SJSA1 (cell line): ENCODE measurements at regions not wholly inside any gene's neighbourhood (a gene's known extent, or its start where the extent isn't known, plus 50 kb on each side); places are given as distances from the start of the nearest gene placed in this dataset.

Experiments used
- DNase-seq, 2 experiments: peaks; one replicate each; pipeline ENCODE4 v3.0.0-alpha.2; 2015 to 2020; ENCODE audit warnings: low spot score in 2 of 2, low read depth in 1 of 2
- H3K27ac ChIP-seq: fragments of 250-450 bp; sonication (Bioruptor Pico); 2 replicates; pipeline ENCODE4 v1.5.1; 2020; ENCODE audit warnings: mild to moderate bottlenecking, moderate library complexity
- H3K27me3 ChIP-seq: fragments of 250-450 bp; sonication (Bioruptor Pico); replicated peaks from 2 replicates; pipeline ENCODE4 v1.5.1; 2020; ENCODE audit warnings: mild to moderate bottlenecking, moderate library complexity
- H3K36me3 ChIP-seq: fragments of 250-450 bp; sonication (Bioruptor Pico); 2 replicates; pipeline ENCODE4 v1.5.1; 2020; ENCODE audit warnings: mild to moderate bottlenecking
- H3K4me1 ChIP-seq: fragments of 250-450 bp; sonication (Bioruptor Pico); replicated peaks from 2 replicates; pipeline ENCODE4 v1.6.1; 2021; ENCODE audit warnings: mild to moderate bottlenecking
- H3K4me3 ChIP-seq: fragments of 250-450 bp; sonication (Bioruptor Pico); 2 replicates; pipeline ENCODE4 v1.5.1; 2020; ENCODE audit warnings: mild to moderate bottlenecking
- H3K9me3 ChIP-seq: fragments of 250-450 bp; sonication (Bioruptor Pico); replicated peaks from 2 replicates; pipeline ENCODE4 v1.5.1; 2020; ENCODE audit warnings: mild to moderate bottlenecking

GRCh38 chr5:106739127-106739526 lies 931.6 kb downstream of the EFNA5 start:
- Histone ChIP-seq H3K4me3 (no peak overlapping the region), H3K36me3 (no peaks in the 10 kb centered on the region), H3K27me3 (no peaks in the 10 kb centered on the region), H3K4me1 (no peaks in the 10 kb centered on the region), H3K9me3 (no peaks in the 10 kb centered on the region; the same call in 1 of the 2 replicates), H3K27ac (no peak overlapping the region)
- DNase-seq = no peak

DNA sequence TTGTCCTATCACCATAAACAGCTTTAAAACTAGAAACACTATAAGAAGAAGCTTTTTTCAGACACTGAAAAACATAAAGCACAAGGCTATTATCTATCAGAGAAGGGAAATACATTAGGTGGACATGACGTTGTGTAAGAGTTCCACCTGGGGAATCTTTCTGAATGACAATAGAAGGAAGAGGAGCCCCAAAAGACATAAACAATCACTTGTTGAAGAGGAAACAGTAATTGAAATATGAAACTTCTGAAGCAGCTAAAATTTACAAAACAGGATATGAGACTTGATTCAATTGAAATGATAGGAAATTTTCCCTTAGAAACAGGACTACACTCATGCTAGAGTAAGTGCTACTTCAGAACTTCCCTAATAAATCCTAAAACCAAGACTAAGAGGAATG lies 933.6 kb downstream of the EFNA5 start:
- H3K9me3 ChIP-seq = peaks cover 6% of the 10 kb centered on the region
- no peak overlapping the region for H3K27ac ChIP-seq
- no peak overlapping the region for H3K4me3 ChIP-seq
- H3K4me1 ChIP-seq = no peaks in the 10 kb centered on the region
- no peaks in the 10 kb centered on the region for H3K36me3 ChIP-seq
- H3K27me3 ChIP-seq = no peaks in the 10 kb centered on the region
- DNase-seq = no peak

DNA sequence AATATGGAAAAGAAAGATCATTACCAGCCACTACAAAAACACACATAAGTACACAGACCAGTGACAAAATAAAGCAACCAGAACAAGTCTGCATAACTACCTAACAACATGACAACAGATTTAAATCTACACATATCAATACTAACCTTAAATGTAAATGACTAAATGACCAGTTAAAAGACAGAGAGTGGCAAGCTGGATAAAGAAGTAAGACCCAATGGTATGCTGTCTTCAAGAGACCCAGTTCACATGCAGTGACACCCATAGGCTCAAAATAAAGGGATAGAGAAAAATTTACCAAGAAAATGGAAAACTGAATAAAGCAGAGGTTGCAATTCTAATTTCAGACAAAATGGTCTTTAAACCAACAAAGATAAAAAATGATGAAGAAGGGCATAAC lies 938.1 kb downstream of the EFNA5 start:
- Histone ChIP-seq H3K27me3 (no peaks in the 10 kb centered on the region), H3K27ac (no peak overlapping the region), H3K4me1 (no peaks in the 10 kb centered on the region), H3K4me3 (no peak overlapping the region), H3K9me3 (peaks cover 17% of the 10 kb centered on the region), H3K36me3 (no peaks in the 10 kb centered on the region)
- no peak for DNase-seq

DNA sequence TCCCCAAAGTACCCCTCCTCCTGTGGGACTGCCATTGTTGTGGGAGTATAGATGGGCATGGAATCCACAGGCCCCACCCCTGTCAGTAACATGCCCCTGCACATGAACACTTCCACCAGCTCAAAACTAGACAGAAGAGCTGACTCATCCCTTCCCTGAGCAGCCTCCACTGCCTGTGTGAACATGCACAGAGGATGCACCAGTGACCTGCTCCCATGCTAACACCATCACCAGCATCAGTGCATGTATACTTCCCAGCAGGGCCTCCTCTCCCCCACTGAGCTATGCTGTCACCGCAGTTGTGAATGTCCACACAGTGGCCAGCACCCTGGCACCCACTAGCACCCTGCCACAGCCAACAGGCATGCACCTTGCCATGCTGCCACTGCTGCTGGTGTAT lies 939.8 kb downstream of the EFNA5 start:
- no peak for DNase-seq
- no peak overlapping the region for H3K27ac ChIP-seq
- H3K4me1 ChIP-seq = no peaks in the 10 kb centered on the region
- H3K9me3 ChIP-seq = peaks cover 17% of the 10 kb centered on the region
- H3K36me3 ChIP-seq = no peaks in the 10 kb centered on the region
- H3K27me3 ChIP-seq = no peaks in the 10 kb centered on the region
- no peak overlapping the region for H3K4me3 ChIP-seq

DNA sequence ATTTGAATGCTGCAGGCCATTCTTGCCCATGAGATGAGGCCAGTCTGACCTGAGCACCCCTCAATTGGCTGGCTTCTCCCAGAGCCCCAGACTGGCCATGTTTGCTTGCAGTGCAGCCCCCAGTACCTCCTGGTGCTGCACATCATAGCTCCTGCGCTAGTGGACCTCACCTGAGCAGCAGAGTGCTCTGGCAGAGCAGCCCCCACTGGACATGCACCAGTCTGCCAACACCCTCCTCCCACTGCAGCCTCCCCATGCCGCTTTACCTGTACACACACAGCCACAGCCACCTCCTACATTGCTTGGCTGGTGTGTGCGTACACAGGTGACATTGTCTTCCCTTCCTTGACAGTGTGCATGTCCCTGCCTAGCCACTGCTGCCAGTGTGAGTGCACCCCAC lies 940.2 kb downstream of the EFNA5 start:
- no peaks in the 10 kb centered on the region for H3K4me1 ChIP-seq
- no peak overlapping the region for H3K4me3 ChIP-seq
- H3K9me3 ChIP-seq = peaks cover 17% of the 10 kb centered on the region
- DNase-seq = no peak
- H3K27ac ChIP-seq = no peak overlapping the region
- no peaks in the 10 kb centered on the region for H3K36me3 ChIP-seq
- no peaks in the 10 kb centered on the region for H3K27me3 ChIP-seq

- Histone ChIP-seq H3K36me3 (no peaks in the 10 kb centered on the region), H3K4me1 (no peaks in the 10 kb centered on the region), H3K4me3 (no peak overlapping the region), H3K27ac (no peak overlapping the region), H3K27me3 (no peaks in the 10 kb centered on the region), H3K9me3 (peaks cover 13% of the 10 kb centered on the region)
- no peak for DNase-seq
Observed at GRCh38 chr5:106728208-106728607, 942.5 kb downstream of the EFNA5 start.

DNA sequence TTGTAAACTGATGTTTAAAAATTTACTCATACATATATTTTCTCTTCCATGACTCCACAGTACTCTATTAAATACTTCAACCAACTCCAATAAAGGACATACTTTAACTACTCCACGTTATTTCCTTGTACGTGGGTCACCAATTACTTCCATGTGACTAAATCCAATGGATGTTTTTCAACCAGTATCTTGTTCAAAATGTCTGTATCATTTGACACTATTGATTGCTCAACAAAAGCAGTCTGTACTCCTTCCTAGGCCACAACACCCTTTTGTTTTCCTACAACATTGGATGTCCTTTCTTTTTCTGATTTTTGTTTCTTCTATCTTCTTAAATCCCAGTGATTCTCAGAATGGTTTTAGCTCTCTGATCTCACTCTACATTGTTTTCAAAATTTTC lies 943.7 kb downstream of the EFNA5 start:
- Histone ChIP-seq H3K27ac (no peak overlapping the region), H3K36me3 (no peaks in the 10 kb centered on the region), H3K4me3 (no peak overlapping the region), H3K27me3 (no peaks in the 10 kb centered on the region), H3K9me3 (peaks cover 10% of the 10 kb centered on the region), H3K4me1 (no peaks in the 10 kb centered on the region)
- DNase-seq = no peak

DNA sequence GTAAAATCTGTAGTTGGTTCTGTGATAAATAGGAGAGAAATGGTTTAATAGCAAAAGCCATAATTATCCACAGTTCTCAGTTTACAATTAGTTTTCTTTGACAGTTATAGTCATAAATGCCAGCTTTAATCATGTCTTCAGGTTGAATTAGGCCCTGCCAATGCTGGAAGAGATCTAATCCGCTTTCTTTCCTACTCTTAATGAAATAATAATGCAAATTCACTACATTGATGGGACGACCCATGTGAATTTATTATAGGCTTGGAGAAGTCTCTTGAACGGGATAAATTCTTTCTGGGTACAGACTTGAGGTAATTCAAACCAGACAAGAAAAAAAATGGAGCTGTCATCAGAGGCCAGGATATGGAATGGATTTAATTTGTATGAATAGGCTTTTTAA lies 950.4 kb downstream of the EFNA5 start:
- Histone ChIP-seq H3K27ac (no peak overlapping the region), H3K4me1 (no peaks in the 10 kb centered on the region), H3K36me3 (no peaks in the 10 kb centered on the region), H3K27me3 (no peaks in the 10 kb centered on the region), H3K9me3 (no peaks in the 10 kb centered on the region), H3K4me3 (no peak overlapping the region)
- no peak for DNase-seq

GRCh38 chr5:106699796-106700195 lies 970.9 kb downstream of the EFNA5 start:
- no peak for DNase-seq
- no peaks in the 10 kb centered on the region for H3K27me3 ChIP-seq
- H3K36me3 ChIP-seq = no peaks in the 10 kb centered on the region
- H3K27ac ChIP-seq = no peak overlapping the region
- no peaks in the 10 kb centered on the region for H3K4me1 ChIP-seq
- peaks cover 5% of the 10 kb centered on the region; the same call in 1 of the 2 replicates for H3K9me3 ChIP-seq
- no peak overlapping the region for H3K4me3 ChIP-seq

GRCh38 chr5:106699198-106699597 lies 971.5 kb downstream of the EFNA5 start:
- H3K27ac ChIP-seq = no peak overlapping the region
- no peak for DNase-seq
- no peaks in the 10 kb centered on the region for H3K4me1 ChIP-seq
- no peaks in the 10 kb centered on the region for H3K27me3 ChIP-seq
- H3K36me3 ChIP-seq = no peaks in the 10 kb centered on the region
- no peak overlapping the region for H3K4me3 ChIP-seq
- peaks cover 5% of the 10 kb centered on the region; the same call in 1 of the 2 replicates for H3K9me3 ChIP-seq

DNA sequence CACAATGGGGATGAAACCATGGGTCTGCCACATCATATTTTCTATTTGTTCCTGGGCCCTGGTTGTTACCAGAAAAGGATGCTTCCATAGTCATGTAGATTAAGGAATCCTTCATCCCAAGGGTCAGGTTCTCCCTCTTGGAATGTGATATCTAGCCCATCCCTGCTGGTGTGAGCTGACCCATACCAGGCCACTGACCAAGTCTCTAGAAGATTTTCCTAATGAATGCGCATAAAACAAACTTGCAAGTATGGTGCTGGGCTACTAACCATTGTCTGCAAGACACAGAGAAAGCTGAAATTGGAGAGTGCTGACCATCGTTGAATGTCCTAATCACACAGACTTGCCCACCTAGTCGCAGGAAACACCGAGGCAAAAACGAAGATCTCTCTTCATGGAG lies 972.6 kb downstream of the EFNA5 start:
- DNase-seq = no peak
- Histone ChIP-seq H3K9me3 (peaks cover 5% of the 10 kb centered on the region; the same call in 1 of the 2 replicates), H3K4me3 (no peak overlapping the region)

DNA sequence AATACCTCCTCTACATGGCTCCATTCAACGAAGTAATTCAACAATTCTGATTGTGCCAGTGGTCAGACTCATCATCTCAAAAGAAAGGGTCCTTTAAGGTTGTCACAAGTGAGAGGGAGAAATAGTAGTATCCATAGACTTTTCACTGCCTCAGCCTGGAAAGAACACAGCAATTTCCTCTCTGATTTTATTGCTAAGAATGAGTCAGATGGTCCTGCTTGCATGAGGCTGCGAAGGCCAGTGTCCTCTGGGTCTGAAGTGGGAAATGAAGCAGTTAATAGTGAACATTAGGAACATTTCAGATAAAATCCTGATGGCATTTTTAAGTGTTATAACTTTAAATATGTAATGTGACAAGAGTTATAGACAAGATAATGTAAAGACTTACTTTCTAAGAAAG lies 979.0 kb downstream of the EFNA5 start:
- Histone ChIP-seq H3K9me3 (no peaks in the 10 kb centered on the region), H3K27ac (no peak overlapping the region), H3K36me3 (no peaks in the 10 kb centered on the region), H3K4me1 (no peaks in the 10 kb centered on the region), H3K27me3 (no peaks in the 10 kb centered on the region), H3K4me3 (no peak overlapping the region)
- no peak for DNase-seq

More for the DNA sequence above, 972.6 kb downstream of the EFNA5 start:
- H3K27ac ChIP-seq = no peak overlapping the region
- no peaks in the 10 kb centered on the region for H3K4me1 ChIP-seq
- H3K27me3 ChIP-seq = no peaks in the 10 kb centered on the region
- no peaks in the 10 kb centered on the region for H3K36me3 ChIP-seq

- H3K4me3 ChIP-seq = no peak overlapping the region
- H3K36me3 ChIP-seq = no peaks in the 10 kb centered on the region
- no peaks in the 10 kb centered on the region for H3K4me1 ChIP-seq
- no peaks in the 10 kb centered on the region for H3K9me3 ChIP-seq
- H3K27me3 ChIP-seq = no peaks in the 10 kb centered on the region
- DNase-seq = no peak
- H3K27ac ChIP-seq = no peak overlapping the region
Observed at GRCh38 chr5:106690585-106690984, 980.2 kb downstream of the EFNA5 start.

DNA sequence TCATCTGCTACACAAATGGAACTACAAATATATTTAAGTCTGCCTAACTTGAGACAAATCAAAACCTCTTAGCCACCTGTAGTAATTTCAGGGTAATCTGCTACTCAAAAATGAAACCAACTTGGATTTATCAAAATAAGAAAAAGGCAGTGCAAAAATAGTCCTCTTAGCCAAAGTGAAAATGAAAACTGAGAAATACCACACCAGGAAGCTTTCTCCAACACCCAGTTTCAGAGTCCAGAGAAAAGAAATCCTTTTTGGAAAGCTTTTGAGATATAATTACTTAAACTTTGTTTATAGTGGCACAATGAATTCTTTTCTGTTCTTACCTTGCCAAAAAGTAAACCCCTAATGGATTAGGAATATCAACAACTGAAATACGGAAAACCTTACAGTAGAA lies 990.4 kb downstream of the EFNA5 start:
- no peaks in the 10 kb centered on the region for H3K36me3 ChIP-seq
- H3K4me1 ChIP-seq = no peaks in the 10 kb centered on the region
- no peaks in the 10 kb centered on the region for H3K9me3 ChIP-seq
- H3K4me3 ChIP-seq = no peak overlapping the region
- no peaks in the 10 kb centered on the region for H3K27me3 ChIP-seq
- no peak overlapping the region for H3K27ac ChIP-seq
- DNase-seq = no peak

- no peak overlapping the region for H3K4me3 ChIP-seq
- no peak for DNase-seq
- no peaks in the 10 kb centered on the region for H3K36me3 ChIP-seq
- H3K27ac ChIP-seq = no peak overlapping the region
- no peaks in the 10 kb centered on the region for H3K27me3 ChIP-seq
- H3K4me1 ChIP-seq = no peaks in the 10 kb centered on the region
- H3K9me3 ChIP-seq = no peaks in the 10 kb centered on the region
Observed at GRCh38 chr5:106677057-106677456, 993.7 kb downstream of the EFNA5 start.
